SK-N-SH treated with all-trans-retinoic acid at 6 μM for 48 hours (cell line): ENCODE measurements at regions not wholly inside any gene's neighbourhood (a gene's known extent, or its start where the extent isn't known, plus 50 kb on each side); places are given as distances from the start of the nearest gene placed in this dataset.

Experiments
- ATAC-seq: fragments of 200-7000 bp; cut with Tn5 transposase; 3 replicates; pipeline ENCODE4 v1.9.1; 2020; ENCODE audit warnings: mild to moderate bottlenecking, moderate library complexity
- ARNTL ChIP-seq: fragments of 450-650 bp; formaldehyde crosslinking; IDR thresholded peaks from 2 replicates; pipeline ENCODE4 v1.5.0; 2020; ENCODE audit warnings: low read depth, mild to moderate bottlenecking, moderate library complexity, borderline replicate concordance
- BACH2 ChIP-seq: fragments of 250-450 bp; sonication (Bioruptor Pico); IDR thresholded peaks from 2 replicates; pipeline ENCODE4 v1.9.0; 2021; ENCODE audit warnings: mild to moderate bottlenecking, borderline replicate concordance
- CREB5 ChIP-seq: fragments of 250-450 bp; sonication (Bioruptor Pico); IDR thresholded peaks from 2 replicates; pipeline ENCODE4 v1.5.1; 2020; ENCODE audit warnings: low read depth, mild to moderate bottlenecking, moderate library complexity
- CSDC2 ChIP-seq: fragments of 250-450 bp; sonication (Bioruptor Pico); IDR thresholded peaks from 2 replicates; pipeline ENCODE4 v1.5.0; 2020; ENCODE audit warnings: mild to moderate bottlenecking, moderate library complexity
- ESRRG ChIP-seq: fragments of 250-450 bp; sonication (Bioruptor Pico); IDR thresholded peaks from 2 replicates; pipeline ENCODE4 v1.6.1; 2021; ENCODE audit warnings: mild to moderate bottlenecking
- GLIS3 ChIP-seq: fragments of 250-450 bp; sonication (Bioruptor Pico); IDR thresholded peaks from 2 replicates; pipeline ENCODE4 v1.5.0; 2020; ENCODE audit warnings: mild to moderate bottlenecking, moderate library complexity
- ISL1 ChIP-seq: fragments of 250-450 bp; sonication (Bioruptor Pico); IDR thresholded peaks from 2 replicates; pipeline ENCODE4 v2.1.2; 2022; ENCODE audit warnings: mild to moderate bottlenecking, moderate library complexity
- OSR1 ChIP-seq: fragments of 250-450 bp; sonication (Bioruptor Pico); IDR thresholded peaks from 2 replicates; pipeline ENCODE4 v1.8.0; 2022; ENCODE audit warnings: moderate library complexity, mild to moderate bottlenecking, inconsistent platforms
- PATZ1 ChIP-seq: fragments of 250-450 bp; sonication (Bioruptor Pico); IDR thresholded peaks from 2 replicates; pipeline ENCODE4 v1.8.0; 2020; ENCODE audit warnings: mild to moderate bottlenecking, moderate library complexity, borderline replicate concordance
- POU6F1 ChIP-seq: fragments of 250-450 bp; sonication (Bioruptor Pico); IDR thresholded peaks from 2 replicates; pipeline ENCODE4 v1.8.0; 2021; ENCODE audit warnings: low read depth, mild to moderate bottlenecking, moderate library complexity, borderline replicate concordance
- PPARA ChIP-seq: fragments of 250-450 bp; sonication (Bioruptor Pico); IDR thresholded peaks from 2 replicates; pipeline ENCODE4 v1.5.0; 2020; ENCODE audit warnings: mild to moderate bottlenecking, borderline replicate concordance
- RARB ChIP-seq: fragments of 250-450 bp; sonication (Bioruptor Pico); IDR thresholded peaks from 2 replicates; pipeline ENCODE4 v1.8.0; 2021; ENCODE audit warnings: mild to moderate bottlenecking, moderate library complexity
- SNAI2 ChIP-seq: fragments of 250-450 bp; sonication (Bioruptor Pico); IDR thresholded peaks from 2 replicates; pipeline ENCODE4 v1.5.0; 2020; ENCODE audit warnings: mild to moderate bottlenecking, moderate library complexity
- TCF4 ChIP-seq: fragments of 250-450 bp; sonication (Bioruptor Pico); IDR thresholded peaks from 2 replicates; pipeline ENCODE4 v1.8.0; 2021; ENCODE audit warnings: mild to moderate bottlenecking, moderate library complexity, borderline replicate concordance
- TOX ChIP-seq: fragments of 250-450 bp; sonication (Bioruptor Pico); IDR thresholded peaks from 2 replicates; pipeline ENCODE4 v1.8.0; 2021; ENCODE audit warnings: mild to moderate bottlenecking, moderate library complexity, borderline replicate concordance
- TSHZ2 ChIP-seq: fragments of 250-450 bp; sonication (Bioruptor Pico); IDR thresholded peaks from 2 replicates; pipeline ENCODE4 v1.5.0; 2020; ENCODE audit warnings: mild to moderate bottlenecking, moderate library complexity
- ZC3H10 ChIP-seq: fragments of 250-450 bp; sonication (Bioruptor Pico); IDR thresholded peaks from 2 replicates; pipeline ENCODE4 v1.5.1; 2021; ENCODE audit warnings: mild to moderate bottlenecking, moderate library complexity
- ZFP3 ChIP-seq: fragments of 250-450 bp; sonication (Bioruptor Pico); IDR thresholded peaks from 2 replicates; pipeline ENCODE4 v1.5.0; 2020; ENCODE audit warnings: mild to moderate bottlenecking, moderate library complexity
- ZFP30 ChIP-seq: fragments of 450-650 bp; formaldehyde crosslinking; IDR thresholded peaks from 2 replicates; pipeline ENCODE4 v1.5.0; 2022; ENCODE audit warnings: mild to moderate bottlenecking, moderate library complexity
- ZNF565 ChIP-seq: fragments of 450-650 bp; formaldehyde crosslinking; conservative IDR thresholded peaks from 2 replicates; pipeline ENCODE4 v1.5.0; 2020; ENCODE audit warnings: low read depth, mild to moderate bottlenecking, moderate library complexity
- ZNF70 ChIP-seq: fragments of 450-650 bp; formaldehyde crosslinking; IDR thresholded peaks from 2 replicates; pipeline ENCODE4 v1.5.0; 2020; ENCODE audit warnings: mild to moderate bottlenecking, moderate library complexity
- ZNF8 ChIP-seq: fragments of 450-650 bp; formaldehyde crosslinking; IDR thresholded peaks from 2 replicates; pipeline ENCODE4 v1.5.0; 2020; ENCODE audit warnings: mild to moderate bottlenecking, moderate library complexity

GRCh38 chr2:71951083-71951468 is 196.6 kb downstream of the CYP26B1 start:
- ATAC-seq: no peak

GRCh38 chr2:71950256-71951082 is 197.2 kb downstream of the CYP26B1 start:
- ATAC-seq: no peak
- TF ChIP-seq TSHZ2 (CRISPR knock-in tag) (no peak), ESRRG (no peak), ZC3H10 (CRISPR knock-in tag) (no peak), ISL1 (CRISPR knock-in tag) (no peak), ZFP30 (no peak), ZFP3 (CRISPR knock-in tag) (no peak), CSDC2 (no peak), GLIS3 (CRISPR knock-in tag) (no peak), POU6F1 (CRISPR knock-in tag) (no peak), PPARA (CRISPR knock-in tag) (no peak)

More at GRCh38 chr2:71951083-71951468, 196.6 kb downstream of the CYP26B1 start:
- no peak for TF ChIP-seq TSHZ2 (CRISPR knock-in tag)
- no peak for TF ChIP-seq RARB (CRISPR knock-in tag)
- TF ChIP-seq ZFP30: no peak
- no peak for TF ChIP-seq ZNF70 (CRISPR knock-in tag)
- no peak for TF ChIP-seq SNAI2 (CRISPR knock-in tag)
- TF ChIP-seq POU6F1 (CRISPR knock-in tag): no peak
- TF ChIP-seq TOX (CRISPR knock-in tag): no peak
- no peak for TF ChIP-seq CSDC2
- no peak for TF ChIP-seq BACH2 (CRISPR knock-in tag)
- TF ChIP-seq TCF4 (CRISPR knock-in tag): no peak
- TF ChIP-seq ARNTL: no peak
- no peak for TF ChIP-seq ZNF565 (CRISPR knock-in tag)
- TF ChIP-seq CREB5: no peak
- no peak for TF ChIP-seq ZFP3 (CRISPR knock-in tag)
- no peak for TF ChIP-seq ESRRG
- no peak for TF ChIP-seq ZNF8 (CRISPR knock-in tag)
- no peak for TF ChIP-seq OSR1 (CRISPR knock-in tag)
- TF ChIP-seq ISL1 (CRISPR knock-in tag): no peak
- TF ChIP-seq PATZ1: no peak
- no peak for TF ChIP-seq GLIS3 (CRISPR knock-in tag)
